ENCODE measurements at regions not wholly inside any gene's neighbourhood (a gene's known extent, or its start where the extent isn't known, plus 50 kb on each side); places are given as distances from the start of the nearest gene placed in this dataset.
"Not testable (repeated sequence)": the region's sequence is repeated elsewhere in the genome, so short reads cannot be mapped to it uniquely, and the experiment has no call there.

- DNase-seq (ENCODE audit: low read depth): no peak
- POLR2A ChIA-PET: interaction anchor here (0.6 kb wide), 1 partner anchor 11 kb away, joined by 3 read pairs; no protein-coding TSS in a partner anchor
- H3K4me3 ChIP-seq (ENCODE audit: low read depth, low read length): no peak overlapping the region
- TF ChIP-seq CTCF (IDR thresholded peaks at IDR 0.05; ENCODE audit: insufficient read depth, low read depth, low read length): no peak
- H3K27me3 ChIP-seq (ENCODE audit: control insufficient read depth, insufficient read depth, low read length): no peaks in the 10 kb centered on the region
- H3K36me3 ChIP-seq (ENCODE audit: control insufficient read depth, insufficient read depth, low read length): no peaks in the 10 kb centered on the region
- CTCF ChIA-PET: interaction anchor here (0.6 kb wide), 1 partner anchor 210 kb away, joined by 3 read pairs; no protein-coding TSS in a partner anchor
Measured at GRCh38 chr1:232131715-232132391, 498.1 kb downstream of the SIPA1L2 start.

GRCh38 chr1:232130815-232131480, 499.0 kb downstream of the SIPA1L2 start:
- no peaks in the 10 kb centered on the region for H3K36me3 ChIP-seq (ENCODE audit: control insufficient read depth, insufficient read depth, low read length)
- no peak for DNase-seq (ENCODE audit: low read depth)
- H3K4me3 ChIP-seq (ENCODE audit: low read depth, low read length): no peak overlapping the region
- ChIA-PET CTCF (no interaction called here), POLR2A (interaction anchor here (0.6 kb wide), 2 partner anchors 12 to 1539 kb away, joined by 3 read pairs; no protein-coding TSS in a partner anchor)
- TF ChIP-seq CTCF (IDR thresholded peaks at IDR 0.05; ENCODE audit: insufficient read depth, low read depth, low read length): no peak
- H3K27me3 ChIP-seq (ENCODE audit: control insufficient read depth, insufficient read depth, low read length): no peaks in the 10 kb centered on the region

GRCh38 chr1:232127190-232127589, 500.6 kb downstream of the DISC1 start:
- CTCF ChIA-PET: interaction anchor here (0.9 kb wide), 1 partner anchor 17 kb away, joined by 3 read pairs; no protein-coding TSS in a partner anchor
- peak; percentile 56 for DNase-seq (ENCODE audit: low read depth)
- Histone ChIP-seq H3K36me3 (ENCODE audit: control insufficient read depth, insufficient read depth, low read length) (no peaks in the 10 kb centered on the region), H3K4me3 (ENCODE audit: low read depth, low read length) (no peak overlapping the region), H3K27me3 (ENCODE audit: control insufficient read depth, insufficient read depth, low read length) (no peaks in the 10 kb centered on the region)
- POLR2A ChIA-PET: no interaction called here
- TF ChIP-seq CTCF (IDR thresholded peaks at IDR 0.05; ENCODE audit: insufficient read depth, low read depth, low read length): no peak

- H3K27me3 ChIP-seq (ENCODE audit: control insufficient read depth, insufficient read depth, low read length): no peaks in the 10 kb centered on the region
- DNase-seq (ENCODE audit: low read depth): no peak
- ChIA-PET POLR2A (no interaction called here), CTCF (interaction anchor here (1.0 kb wide), 1 partner anchor 257 kb away, joined by 4 read pairs; no protein-coding TSS in a partner anchor)
- H3K36me3 ChIP-seq (ENCODE audit: control insufficient read depth, insufficient read depth, low read length): no peaks in the 10 kb centered on the region
- no peak for TF ChIP-seq CTCF (IDR thresholded peaks at IDR 0.05; ENCODE audit: insufficient read depth, low read depth, low read length)
- no peak overlapping the region for H3K4me3 ChIP-seq (ENCODE audit: low read depth, low read length)
Measured at GRCh38 chr1:232123775-232124659, 497.4 kb downstream of the DISC1 start.

GRCh38 chr1:232117903-232118302, 491.3 kb downstream of the DISC1 start:
- H3K36me3 ChIP-seq (ENCODE audit: control insufficient read depth, insufficient read depth, low read length); DNase-seq (ENCODE audit: low read depth); CTCF ChIA-PET; H3K27me3 ChIP-seq (ENCODE audit: control insufficient read depth, insufficient read depth, low read length); POLR2A ChIA-PET; H3K4me3 ChIP-seq (ENCODE audit: low read depth, low read length): not testable (repeated sequence)
